PC-9 (cell line): ENCODE measurements at regions not wholly inside any gene's neighbourhood (a gene's known extent, or its start where the extent isn't known, plus 50 kb on each side); places are given as distances from the start of the nearest gene placed in this dataset.
"Not testable (repeated sequence)": the region's sequence is repeated elsewhere in the genome, so short reads cannot be mapped to it uniquely, and the experiment has no call there.

Source experiments
- BruUV-seq: library from RNA; stranded (reverse); fragments of 400-500 nt; replicated peaks from 2 replicates; lab custom pipeline; 2021; lab: Mats Ljungman, UMichigan
- CTCF ChIA-PET: fragments of 300-600 bp; sonication (Branson Sonifier 250); formaldehyde crosslinking; loops from one replicate; lab custom pipeline; 2022; ENCODE audit warnings: antibody characterized with exemption; lab: Charles Lee
- POLR2A ChIA-PET: fragments of 300-600 bp; sonication (Branson Sonifier 250); formaldehyde crosslinking; loops from one replicate; lab custom pipeline; 2022; ENCODE audit warnings: antibody characterized with exemption; ENCODE audit not compliant: unreplicated experiment; lab: Charles Lee
- DNase-seq, 2 experiments: peaks; one replicate each; pipeline versions ENCODE4 v3.0.0 to v3.0.0-alpha.2; 2015 to 2022; ENCODE audit warnings: mixed read lengths in 1 of 2
- H2AFZ ChIP-seq: fragments of 200-600 bp; sonication (generic); 2 replicates; pipeline ENCODE4 v1.8.1; 2017; ENCODE audit warnings: antibody characterized with exemption
- H3F3A ChIP-seq: fragments of 200-600 bp; sonication (generic); 2 replicates; pipeline ENCODE4 v1.8.1; 2017; ENCODE audit warnings: antibody characterized with exemption, mild to moderate bottlenecking, low read depth; ENCODE audit not compliant: insufficient read depth
- H3K27ac ChIP-seq: fragments of 200-600 bp; sonication (generic); 2 replicates; pipeline ENCODE4 v1.6.1; 2016; ENCODE audit warnings: mixed run types
- H3K27me3 ChIP-seq: fragments of 200-600 bp; sonication (generic); 2 replicates; pipeline ENCODE4 v1.6.1; 2016; ENCODE audit warnings: low read depth, mixed run types; ENCODE audit not compliant: insufficient read depth
- H3K36me3 ChIP-seq: fragments of 200-600 bp; sonication (generic); 2 replicates; pipeline ENCODE4 v1.6.1; 2016; ENCODE audit warnings: low read depth, mixed run types
- H3K4me1 ChIP-seq: fragments of 200-600 bp; sonication (generic); replicated peaks from 2 replicates; pipeline ENCODE4 v1.6.1; 2016; ENCODE audit warnings: mixed run types; ENCODE audit not compliant: insufficient read depth
- H3K4me2 ChIP-seq: fragments of 200-600 bp; sonication (generic); 2 replicates; pipeline ENCODE4 v1.6.1; 2017; ENCODE audit warnings: mixed run types
- H3K4me3 ChIP-seq: fragments of 200-600 bp; sonication (generic); 2 replicates; pipeline ENCODE4 v1.6.1; 2016; ENCODE audit warnings: mixed run types
- H3K79me2 ChIP-seq: fragments of 200-600 bp; sonication (generic); 2 replicates; pipeline ENCODE4 v1.6.1; 2017; ENCODE audit warnings: low read depth, mixed run types
- H3K9me2 ChIP-seq: fragments of 200-600 bp; sonication (generic); 2 replicates; pipeline ENCODE4 v1.8.1; 2017; ENCODE audit warnings: mild to moderate bottlenecking; ENCODE audit not compliant: insufficient read depth
- H3K9me3 ChIP-seq: fragments of 200-600 bp; sonication (generic); 2 replicates; pipeline ENCODE4 v1.8.1; 2016; ENCODE audit warnings: low read depth; ENCODE audit not compliant: insufficient read depth
- H4K20me1 ChIP-seq: fragments of 200-600 bp; sonication (generic); 2 replicates; pipeline ENCODE4 v1.8.1; 2017; ENCODE audit not compliant: insufficient read depth
- CTCF ChIP-seq: fragments of 200-600 bp; sonication (generic); conservative IDR thresholded peaks from 2 replicates; pipeline ENCODE4 v1.6.1; 2017; ENCODE audit warnings: mixed run types, antibody characterized with exemption, mild to moderate bottlenecking, moderate library complexity
- EZH2 ChIP-seq: fragments of 200-600 bp; sonication (generic); IDR thresholded peaks from 2 replicates; pipeline ENCODE4 v1.8.0; 2017; ENCODE audit warnings: antibody characterized with exemption, low read depth
- intact Hi-C: fragments of 100-400 bp; cut with micrococcal nuclease; formaldehyde crosslinking; loops from one replicate; pipeline ENCODE4 v1.10.0; 2022; ENCODE audit not compliant: unreplicated experiment

DNA sequence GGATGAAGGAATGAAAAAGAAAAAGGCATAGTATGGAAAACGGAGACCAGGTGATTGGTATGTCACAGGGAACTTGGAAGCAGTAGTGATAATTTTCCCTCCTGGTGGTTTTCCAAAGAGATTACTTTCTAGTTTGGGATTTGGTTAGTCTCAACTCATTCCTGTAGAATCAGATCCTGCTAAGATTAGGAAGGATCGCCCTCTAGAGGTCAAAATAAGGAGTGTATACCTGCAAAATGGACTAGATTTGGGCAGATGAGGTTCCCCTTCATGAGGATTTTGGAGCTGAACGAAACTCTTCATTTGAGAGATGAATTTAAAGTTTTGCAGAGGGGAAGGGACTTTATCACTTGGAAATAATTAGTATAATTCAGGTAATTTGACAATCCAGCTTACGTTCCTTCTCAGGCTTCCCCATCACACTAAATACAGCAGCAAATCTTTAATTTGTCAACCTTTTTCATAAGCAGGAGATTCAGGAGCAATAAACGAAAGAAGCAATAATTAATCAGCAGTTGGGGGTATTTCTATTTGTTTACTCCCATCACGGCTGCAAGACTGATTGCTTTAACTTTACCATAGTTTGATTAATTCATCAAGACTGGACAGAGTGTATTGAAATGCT lies 65.2 kb downstream of the CCDC195 start:
- intact Hi-C loops = loop anchor here (1.0 to 5.0 kb wide), 10 partner anchors 66 to 1010 kb away; partner anchors contain the start of gene CUL3
- Histone ChIP-seq H3K4me2 (no peak overlapping the region), H3F3A (peaks cover 4% of the 10 kb centered on the region; the same call in 1 of the 2 replicates), H3K27ac (no peak overlapping the region), H4K20me1 (no peaks in the 10 kb centered on the region), H3K27me3 (no peaks in the 10 kb centered on the region), H3K79me2 (no peaks in the 10 kb centered on the region), H3K9me3 (peaks cover 11% of the 10 kb centered on the region; the same call in 1 of the 2 replicates), H3K4me1 (peaks cover 6% of the 10 kb centered on the region), H2AFZ (no peak overlapping the region), H3K4me3 (no peak overlapping the region), H3K9me2 (no peaks in the 10 kb centered on the region), H3K36me3 (no peaks in the 10 kb centered on the region)
- peak; percentile 43 to 75 for DNase-seq
- POLR2A ChIA-PET = interaction anchor here (0.6 kb wide), 1 partner anchor 127 kb away, joined by 3 read pairs; no protein-coding TSS in a partner anchor
- no TSS peak for BruUV-seq
- TF ChIP-seq CTCF (peak; percentile 100), EZH2 (no peak)
- CTCF ChIA-PET = interaction anchor here (0.5 to 1.6 kb wide), 9 partner anchors 26 to 352 kb away, joined by 3 to 12 read pairs (median 3); no protein-coding TSS in a partner anchor

- peaks cover 15% of the 10 kb centered on the region for H3K4me1 ChIP-seq
- H3K27ac ChIP-seq, H3K4me2 ChIP-seq, H4K20me1 ChIP-seq, H3K36me3 ChIP-seq, H3K9me2 ChIP-seq, BruUV-seq, H3K4me3 ChIP-seq, H3K9me3 ChIP-seq, H3K27me3 ChIP-seq, H3K79me2 ChIP-seq, POLR2A ChIA-PET, H2AFZ ChIP-seq, DNase-seq: not testable (repeated sequence)
- CTCF ChIA-PET = interaction anchor here (0.7 kb wide), 1 partner anchor 1426 kb away, joined by 4 read pairs; no protein-coding TSS in a partner anchor
- H3F3A ChIP-seq = peaks cover 14% of the 10 kb centered on the region; the same call in 1 of the 2 replicates
- intact Hi-C loops = loop anchor here (5.0 kb wide), 1 partner anchor 140 kb away; no protein-coding TSS in a partner anchor
These were observed 62.5 kb upstream of the CUL3 start for GRCh38 chr2:224647684-224648083.

- H3K4me2 ChIP-seq = peak overlapping the region; percentile 40
- no TSS peak for BruUV-seq
- POLR2A ChIA-PET = no interaction called here
These were observed 61.2 kb upstream of the CUL3 start for GRCh38 chr2:224646242-224646846.

More at GRCh38 chr2:224646242-224646846, 61.2 kb upstream of the CUL3 start:
- H3K27me3 ChIP-seq = no peaks in the 10 kb centered on the region
- H3K27ac ChIP-seq = peak overlapping the region; percentile 12; the same call in 1 of the 2 replicates
- H3K9me2 ChIP-seq = no peaks in the 10 kb centered on the region
- CTCF ChIA-PET = interaction anchor here (0.6 to 0.9 kb wide), 3 partner anchors 251 to 653 kb away, joined by 3 to 5 read pairs (median 4); no protein-coding TSS in a partner anchor
- no peaks in the 10 kb centered on the region for H3K36me3 ChIP-seq
- H3F3A ChIP-seq = peaks cover 14% of the 10 kb centered on the region; the same call in 1 of the 2 replicates
- H3K9me3 ChIP-seq = no peaks in the 10 kb centered on the region
- intact Hi-C loops = loop anchor here (1.0 to 5.0 kb wide), 2 partner anchors 139 to 289 kb away; no protein-coding TSS in a partner anchor
- H3K79me2 ChIP-seq = no peaks in the 10 kb centered on the region
- peaks cover 15% of the 10 kb centered on the region for H3K4me1 ChIP-seq
- no peaks in the 10 kb centered on the region for H4K20me1 ChIP-seq
- no peak for DNase-seq
- no peak overlapping the region for H2AFZ ChIP-seq
- no peak overlapping the region for H3K4me3 ChIP-seq
- TF ChIP-seq EZH2 (no peak), CTCF (peak; percentile 71)
